ENCODE measurements at regions not wholly inside any gene's neighbourhood (a gene's known extent, or its start where the extent isn't known, plus 50 kb on each side); places are given as distances from the start of the nearest gene placed in this dataset.

DNA sequence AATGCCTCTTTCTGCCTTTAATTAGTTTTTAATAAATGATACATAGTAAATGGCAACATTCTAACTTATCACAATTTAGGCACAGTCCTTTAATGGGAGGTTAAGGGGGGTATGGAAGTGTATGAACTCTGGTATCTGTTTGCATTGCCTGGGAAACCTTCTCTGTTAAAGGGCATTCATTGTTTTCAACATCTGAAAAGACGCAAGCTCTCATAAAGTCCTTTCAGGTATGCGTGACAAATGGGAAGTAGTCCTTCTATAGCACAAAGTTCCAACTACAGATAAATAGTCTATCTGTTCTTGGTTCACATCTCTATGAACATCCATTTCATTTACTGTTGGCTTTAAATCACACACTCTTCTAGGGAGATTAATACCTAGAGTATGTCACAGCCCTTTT lies 298.0 kb upstream of the PMFBP1 start:
- intact Hi-C loops (cut with DNase I), result loop anchor here in 1 of 2 donors (10.0 kb wide), 2 partner anchors 225 to 345 kb away; no protein-coding TSS in a partner anchor
- no peak for DNase-seq

DNA sequence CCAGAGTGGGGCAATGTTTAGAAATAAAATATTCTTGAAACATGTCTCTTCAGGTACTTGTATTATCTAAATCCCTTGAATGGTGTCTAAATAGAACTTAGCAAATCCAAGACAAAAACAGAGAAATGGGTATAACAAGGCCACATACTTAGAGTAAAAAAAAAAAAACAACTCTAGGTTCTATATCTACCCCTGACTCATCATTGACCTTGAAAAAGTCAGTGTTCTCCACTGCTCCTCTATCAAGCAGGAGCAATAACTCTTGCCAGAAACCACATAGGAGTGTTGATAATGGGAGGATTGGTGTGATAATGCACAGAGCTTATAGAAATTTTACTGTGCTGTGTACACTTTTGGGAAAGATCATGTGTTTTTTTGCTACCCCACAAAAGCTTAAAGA lies 296.6 kb upstream of the PMFBP1 start:
- Histone ChIP-seq H3K4me3 (no peak overlapping the region), H3K27ac (no peak overlapping the region), H3K4me1 (no peaks in the 10 kb centered on the region), H3K36me3 (no peaks in the 10 kb centered on the region), H3K9me3 (peaks cover 0 to 2% of the 10 kb centered on the region in 2 donors), H3K27me3 (no peaks in the 10 kb centered on the region)
- DNase-seq (no peak), ATAC-seq (no peak)
- TF ChIP-seq, protein P1, sequence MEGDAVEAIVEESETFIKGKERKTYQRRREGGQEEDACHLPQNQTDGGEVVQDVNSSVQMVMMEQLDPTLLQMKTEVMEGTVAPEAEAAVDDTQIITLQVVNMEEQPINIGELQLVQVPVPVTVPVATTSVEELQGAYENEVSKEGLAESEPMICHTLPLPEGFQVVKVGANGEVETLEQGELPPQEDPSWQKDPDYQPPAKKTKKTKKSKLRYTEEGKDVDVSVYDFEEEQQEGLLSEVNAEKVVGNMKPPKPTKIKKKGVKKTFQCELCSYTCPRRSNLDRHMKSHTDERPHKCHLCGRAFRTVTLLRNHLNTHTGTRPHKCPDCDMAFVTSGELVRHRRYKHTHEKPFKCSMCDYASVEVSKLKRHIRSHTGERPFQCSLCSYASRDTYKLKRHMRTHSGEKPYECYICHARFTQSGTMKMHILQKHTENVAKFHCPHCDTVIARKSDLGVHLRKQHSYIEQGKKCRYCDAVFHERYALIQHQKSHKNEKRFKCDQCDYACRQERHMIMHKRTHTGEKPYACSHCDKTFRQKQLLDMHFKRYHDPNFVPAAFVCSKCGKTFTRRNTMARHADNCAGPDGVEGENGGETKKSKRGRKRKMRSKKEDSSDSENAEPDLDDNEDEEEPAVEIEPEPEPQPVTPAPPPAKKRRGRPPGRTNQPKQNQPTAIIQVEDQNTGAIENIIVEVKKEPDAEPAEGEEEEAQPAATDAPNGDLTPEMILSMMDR (IDR thresholded peaks at IDR 0.05), result no peak
- intact Hi-C loops (cut with DNase I), result loop anchor here in 1 of 2 donors (10.0 kb wide), 2 partner anchors 224 to 344 kb away; no protein-coding TSS in a partner anchor

More for the DNA sequence above, 298.0 kb upstream of the PMFBP1 start:
- TF ChIP-seq, protein P1 (IDR thresholded peaks at IDR 0.05), result no peak
- H3K27ac ChIP-seq, result no peak overlapping the region
- H3K36me3 ChIP-seq, result no peaks in the 10 kb centered on the region
- H3K4me3 ChIP-seq, result no peak overlapping the region
- H3K4me1 ChIP-seq, result no peaks in the 10 kb centered on the region
- H3K27me3 ChIP-seq, result no peaks in the 10 kb centered on the region
- ATAC-seq, result no peak
- H3K9me3 ChIP-seq, result no peaks in the 10 kb centered on the region

DNA sequence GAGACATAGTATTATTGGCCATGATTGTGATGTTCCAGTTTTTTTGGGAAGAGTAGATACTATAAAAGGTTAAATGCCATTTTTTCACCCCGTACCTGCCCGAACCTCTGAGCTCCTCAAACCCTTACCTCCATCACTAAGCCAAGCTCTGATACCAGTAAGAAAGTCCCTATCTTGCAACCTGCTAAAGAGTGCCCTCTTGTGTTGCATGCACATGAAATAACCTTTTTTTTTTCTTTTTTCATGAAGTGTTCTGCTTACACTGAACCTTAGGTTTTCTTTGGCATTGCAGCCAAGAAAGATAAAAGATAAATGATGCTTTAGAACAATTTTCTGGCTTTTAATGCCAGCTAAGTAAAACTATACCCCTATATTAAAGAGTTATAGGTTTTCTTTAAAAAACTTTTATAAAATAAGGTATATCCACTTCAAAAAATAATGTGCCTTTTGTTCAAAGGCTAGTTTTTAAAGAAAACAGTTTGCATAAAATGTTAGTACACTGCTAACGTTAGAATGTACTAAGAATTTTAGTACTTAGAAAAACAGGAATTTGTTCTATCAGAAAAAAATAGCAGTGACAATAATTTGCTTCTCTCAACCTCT lies 295.3 kb upstream of the PMFBP1 start:
- intact Hi-C loops (cut with DNase I), result loop anchor here in 1 of 2 donors (10.0 kb wide), 2 partner anchors 222 to 342 kb away; no protein-coding TSS in a partner anchor
- no peaks in the 10 kb centered on the region for H3K36me3 ChIP-seq
- H3K4me3 ChIP-seq, result no peak overlapping the region
- TF ChIP-seq, protein P1 (IDR thresholded peaks at IDR 0.05), result peak in 1 of 2 donors; percentile 43
- H3K4me1 ChIP-seq, result no peaks in the 10 kb centered on the region
- H3K27ac ChIP-seq, result no peak overlapping the region
- no peaks in the 10 kb centered on the region for H3K27me3 ChIP-seq
- peaks cover 0 to 2% of the 10 kb centered on the region in 2 donors for H3K9me3 ChIP-seq
- ATAC-seq, result peak; percentile 84
- DNase-seq, result peak in 1 of 4 donors; percentile 52

DNA sequence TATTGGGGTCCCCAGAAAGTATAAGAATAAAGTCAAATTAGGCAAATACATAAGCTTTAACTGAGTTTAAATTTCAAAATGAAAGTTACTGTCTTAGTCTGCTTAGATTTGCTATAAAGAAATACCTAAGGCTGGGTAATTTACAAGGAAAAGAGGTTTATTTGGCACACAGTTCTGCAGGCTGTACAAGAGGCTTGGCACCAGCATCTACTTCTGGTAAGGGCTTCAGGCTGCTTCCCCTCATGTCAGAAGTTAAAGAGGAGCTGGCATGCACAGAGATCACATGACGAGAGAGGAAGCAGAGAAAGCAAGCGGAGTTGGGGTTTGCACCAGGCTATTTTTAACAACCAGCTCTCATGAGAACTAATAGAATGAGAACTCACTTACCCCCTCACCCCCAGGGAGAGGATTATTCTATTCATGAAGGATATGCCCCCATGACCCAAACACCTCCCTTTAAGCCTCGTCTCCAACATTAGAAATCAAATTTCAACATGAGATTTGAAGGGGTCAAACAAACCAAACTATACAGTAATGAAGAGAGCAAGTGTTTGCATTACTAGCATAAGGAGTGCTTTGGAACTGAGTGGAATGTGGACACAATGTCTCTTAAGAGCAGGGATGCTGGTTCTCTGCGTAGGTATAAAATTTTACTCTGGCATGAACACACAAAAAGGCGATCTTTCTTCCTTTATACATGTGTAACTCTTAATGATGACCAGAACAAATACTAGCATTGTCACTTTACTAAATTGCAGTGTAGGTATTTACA lies 292.8 kb upstream of the PMFBP1 start:
- TF ChIP-seq, protein P1 (IDR thresholded peaks at IDR 0.05), result no peak
- DNase-seq (peak in 1 of 4 donors; percentile 10), ATAC-seq (peak; percentile 84)

DNA sequence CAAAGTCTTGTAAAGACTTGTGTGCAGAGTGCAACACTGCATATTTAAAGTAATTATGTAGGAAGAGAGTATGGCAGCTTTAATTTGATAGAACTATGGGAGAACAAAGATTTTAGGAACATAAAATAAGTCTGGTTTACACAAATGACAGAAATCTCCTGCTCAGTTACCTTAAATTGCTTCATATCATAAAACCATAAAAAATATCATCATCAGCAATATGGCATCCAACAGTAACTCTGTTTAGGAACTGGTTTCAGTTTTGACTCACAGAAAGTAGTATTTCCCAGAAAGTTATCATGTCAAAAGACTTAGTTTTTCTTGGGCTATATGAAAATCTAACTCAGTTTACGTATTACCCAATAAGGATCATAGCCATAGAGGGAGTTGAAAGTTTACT lies 292.1 kb upstream of the PMFBP1 start:
- TF ChIP-seq, protein P1 (IDR thresholded peaks at IDR 0.05), result no peak
- Histone ChIP-seq H3K27me3 (no peaks in the 10 kb centered on the region), H3K9me3 (peaks cover 0 to 2% of the 10 kb centered on the region in 2 donors), H3K4me1 (no peaks in the 10 kb centered on the region), H3K27ac (no peak overlapping the region), H3K4me3 (no peak overlapping the region), H3K36me3 (no peaks in the 10 kb centered on the region)
- intact Hi-C loops (cut with DNase I), result loop anchor here in 1 of 2 donors (10.0 kb wide), 2 partner anchors 219 to 339 kb away; no protein-coding TSS in a partner anchor
- no peak for ATAC-seq
- DNase-seq, result no peak

More for the DNA sequence above, 292.8 kb upstream of the PMFBP1 start:
- H3K36me3 ChIP-seq, result no peaks in the 10 kb centered on the region
- intact Hi-C loops (cut with DNase I), result loop anchor here in 1 of 2 donors (10.0 kb wide), 2 partner anchors 220 to 340 kb away; no protein-coding TSS in a partner anchor
- H3K4me1 ChIP-seq, result no peaks in the 10 kb centered on the region
- no peak overlapping the region for H3K27ac ChIP-seq
- H3K27me3 ChIP-seq, result no peaks in the 10 kb centered on the region
- peaks cover 0 to 2% of the 10 kb centered on the region in 2 donors for H3K9me3 ChIP-seq
- H3K4me3 ChIP-seq, result no peak overlapping the region
